SK-N-SH treated with all-trans-retinoic acid at 6 μM for 48 hours (cell line): ENCODE measurements at regions not wholly inside any gene's neighbourhood (a gene's known extent, or its start where the extent isn't known, plus 50 kb on each side); places are given as distances from the start of the nearest gene placed in this dataset.
"Not testable (repeated sequence)": the region's sequence is repeated elsewhere in the genome, so short reads cannot be mapped to it uniquely, and the experiment has no call there.

Source experiments
- ATAC-seq: fragments of 200-7000 bp; cut with Tn5 transposase; 3 replicates; pipeline ENCODE4 v1.9.1; 2020; ENCODE audit warnings: mild to moderate bottlenecking, moderate library complexity
- ARNTL ChIP-seq: fragments of 450-650 bp; formaldehyde crosslinking; IDR thresholded peaks from 2 replicates; pipeline ENCODE4 v1.5.0; 2020; ENCODE audit warnings: low read depth, mild to moderate bottlenecking, moderate library complexity, borderline replicate concordance
- BACH2 ChIP-seq: fragments of 250-450 bp; sonication (Bioruptor Pico); IDR thresholded peaks from 2 replicates; pipeline ENCODE4 v1.9.0; 2021; ENCODE audit warnings: mild to moderate bottlenecking, borderline replicate concordance
- CREB5 ChIP-seq: fragments of 250-450 bp; sonication (Bioruptor Pico); IDR thresholded peaks from 2 replicates; pipeline ENCODE4 v1.5.1; 2020; ENCODE audit warnings: low read depth, mild to moderate bottlenecking, moderate library complexity
- CSDC2 ChIP-seq: fragments of 250-450 bp; sonication (Bioruptor Pico); IDR thresholded peaks from 2 replicates; pipeline ENCODE4 v1.5.0; 2020; ENCODE audit warnings: mild to moderate bottlenecking, moderate library complexity
- CSRNP3 ChIP-seq: fragments of 250-450 bp; sonication (Bioruptor Pico); IDR thresholded peaks from 2 replicates; pipeline ENCODE4 v1.5.1; 2021; ENCODE audit warnings: mild to moderate bottlenecking, moderate library complexity
- ESRRG ChIP-seq: fragments of 250-450 bp; sonication (Bioruptor Pico); IDR thresholded peaks from 2 replicates; pipeline ENCODE4 v1.6.1; 2021; ENCODE audit warnings: mild to moderate bottlenecking
- ISL1 ChIP-seq: fragments of 250-450 bp; sonication (Bioruptor Pico); IDR thresholded peaks from 2 replicates; pipeline ENCODE4 v2.1.2; 2022; ENCODE audit warnings: mild to moderate bottlenecking, moderate library complexity
- PATZ1 ChIP-seq: fragments of 250-450 bp; sonication (Bioruptor Pico); IDR thresholded peaks from 2 replicates; pipeline ENCODE4 v1.8.0; 2020; ENCODE audit warnings: mild to moderate bottlenecking, moderate library complexity, borderline replicate concordance
- POU6F1 ChIP-seq: fragments of 250-450 bp; sonication (Bioruptor Pico); IDR thresholded peaks from 2 replicates; pipeline ENCODE4 v1.8.0; 2021; ENCODE audit warnings: low read depth, mild to moderate bottlenecking, moderate library complexity, borderline replicate concordance
- PPARA ChIP-seq: fragments of 250-450 bp; sonication (Bioruptor Pico); IDR thresholded peaks from 2 replicates; pipeline ENCODE4 v1.5.0; 2020; ENCODE audit warnings: mild to moderate bottlenecking, borderline replicate concordance
- RARB ChIP-seq: fragments of 250-450 bp; sonication (Bioruptor Pico); IDR thresholded peaks from 2 replicates; pipeline ENCODE4 v1.8.0; 2021; ENCODE audit warnings: mild to moderate bottlenecking, moderate library complexity
- SNAI2 ChIP-seq: fragments of 250-450 bp; sonication (Bioruptor Pico); IDR thresholded peaks from 2 replicates; pipeline ENCODE4 v1.5.0; 2020; ENCODE audit warnings: mild to moderate bottlenecking, moderate library complexity
- TOX ChIP-seq: fragments of 250-450 bp; sonication (Bioruptor Pico); IDR thresholded peaks from 2 replicates; pipeline ENCODE4 v1.8.0; 2021; ENCODE audit warnings: mild to moderate bottlenecking, moderate library complexity, borderline replicate concordance
- ZC3H10 ChIP-seq: fragments of 250-450 bp; sonication (Bioruptor Pico); IDR thresholded peaks from 2 replicates; pipeline ENCODE4 v1.5.1; 2021; ENCODE audit warnings: mild to moderate bottlenecking, moderate library complexity
- ZFP3 ChIP-seq: fragments of 250-450 bp; sonication (Bioruptor Pico); IDR thresholded peaks from 2 replicates; pipeline ENCODE4 v1.5.0; 2020; ENCODE audit warnings: mild to moderate bottlenecking, moderate library complexity
- ZFP30 ChIP-seq: fragments of 450-650 bp; formaldehyde crosslinking; IDR thresholded peaks from 2 replicates; pipeline ENCODE4 v1.5.0; 2022; ENCODE audit warnings: mild to moderate bottlenecking, moderate library complexity
- ZNF565 ChIP-seq: fragments of 450-650 bp; formaldehyde crosslinking; conservative IDR thresholded peaks from 2 replicates; pipeline ENCODE4 v1.5.0; 2020; ENCODE audit warnings: low read depth, mild to moderate bottlenecking, moderate library complexity
- ZNF70 ChIP-seq: fragments of 450-650 bp; formaldehyde crosslinking; IDR thresholded peaks from 2 replicates; pipeline ENCODE4 v1.5.0; 2020; ENCODE audit warnings: mild to moderate bottlenecking, moderate library complexity
- ZNF8 ChIP-seq: fragments of 450-650 bp; formaldehyde crosslinking; IDR thresholded peaks from 2 replicates; pipeline ENCODE4 v1.5.0; 2020; ENCODE audit warnings: mild to moderate bottlenecking, moderate library complexity

GRCh38 chr2:83191316-83191715 is 1267.8 kb downstream of the SUCLG1 start:
- ATAC-seq: no peak
- TF ChIP-seq BACH2: no peak
- TF ChIP-seq ZNF8: no peak
- no peak for TF ChIP-seq ZC3H10 (CRISPR knock-in tag)
- no peak for TF ChIP-seq SNAI2 (CRISPR knock-in tag)
- no peak for TF ChIP-seq ZFP3 (CRISPR knock-in tag)
- TF ChIP-seq PPARA (CRISPR knock-in tag): no peak
- no peak for TF ChIP-seq ARNTL (CRISPR knock-in tag)
- no peak for TF ChIP-seq CSRNP3 (CRISPR knock-in tag)
- TF ChIP-seq TOX (CRISPR knock-in tag): no peak
- no peak for TF ChIP-seq ISL1 (CRISPR knock-in tag)
- no peak for TF ChIP-seq ESRRG (CRISPR knock-in tag)
- no peak for TF ChIP-seq ZFP30
- TF ChIP-seq ZNF70 (CRISPR knock-in tag): no peak
- no peak for TF ChIP-seq ZNF565 (CRISPR knock-in tag)
- no peak for TF ChIP-seq CREB5 (CRISPR knock-in tag)
- no peak for TF ChIP-seq POU6F1 (CRISPR knock-in tag)

GRCh38 chr2:83186105-83186760 is 1272.8 kb downstream of the SUCLG1 start:
- TF ChIP-seq POU6F1 (CRISPR knock-in tag) (no peak), ESRRG (CRISPR knock-in tag) (no peak), PATZ1 (CRISPR knock-in tag) (no peak), RARB (no peak), BACH2 (no peak), SNAI2 (CRISPR knock-in tag) (no peak), CREB5 (CRISPR knock-in tag) (no peak), CSDC2 (CRISPR knock-in tag) (no peak), ARNTL (CRISPR knock-in tag) (no peak), ZFP30 (no peak)
- TF ChIP-seq, all 23 proteins: peak for 0
- ATAC-seq: no peak

- not testable (repeated sequence) for ATAC-seq
Measured at GRCh38 chr2:83180862-83181530, 1278.1 kb downstream of the SUCLG1 start.
